Psoas muscle (tissue), 7 donors: ENCODE measurements at regions not wholly inside any gene's neighbourhood (a gene's known extent, or its start where the extent isn't known, plus 50 kb on each side); places are given as distances from the start of the nearest gene placed in this dataset.

Experiments used
- ATAC-seq, 4 donors: fragments of 200-7000 bp; cut with Tn5 transposase; one replicate each; pipeline ENCODE4 v1.9.1; 2020; ENCODE audit warnings: moderate library complexity in 3 of 4, mild to moderate bottlenecking in 2 of 4
- DNase-seq, 2 donors: peaks; one replicate each; pipeline ENCODE4 v3.0.0-alpha.2; 2020
- H3K27ac ChIP-seq: fragments of 200-600 bp; one replicate; pipeline ENCODE4 v1.8.0; 2022
- H3K27me3 ChIP-seq, 3 donors: fragments of 200-600 bp in 1 of 3; one replicate each; pipeline versions ENCODE4 v1.6.1 to v1.8.0; 2013 to 2022; ENCODE audit warnings: low read length in 2 of 3, mild to moderate bottlenecking in 2 of 3, moderate library complexity in 1 of 3; ENCODE audit not compliant: insufficient read depth in 3 of 3
- H3K36me3 ChIP-seq, 2 donors: fragments of 200-600 bp in 1 of 2; one replicate each; pipeline versions ENCODE4 v1.6.1 to v1.8.0; 2013 to 2022; ENCODE audit warnings: low read depth in 1 of 2, mild to moderate bottlenecking in 1 of 2, moderate library complexity in 1 of 2; ENCODE audit not compliant: insufficient read depth in 1 of 2
- H3K4me1 ChIP-seq: fragments of 200-600 bp; one replicate; pipeline ENCODE4 v1.8.0; 2022
- H3K4me3 ChIP-seq: fragments of 200-600 bp; one replicate; pipeline ENCODE4 v1.8.0; 2022; ENCODE audit warnings: mild to moderate bottlenecking
- H3K9me3 ChIP-seq: fragments of 200-600 bp; one replicate; pipeline ENCODE4 v1.8.0; 2022
- WGBS, 3 donors: extraction: QIAGEN DNeasy Blood & Tissue Kit; methylation state at CpG; one replicate each; pipeline versions ENCODE4 v1.1.6 to v1.1.7; 2013; 5-methylcytosine and 5-hydroxymethylcytosine counted together
- intact Hi-C, 2 donors: fragments of 100-400 bp; cut with DNase I; formaldehyde crosslinking; loops; one replicate each; pipeline versions ENCODE4 v1.11.0 to v1.14.2; 2022
- TF ChIP-seq, protein P1 (sequence below): fragments of 200-600 bp; IDR thresholded peaks from one replicate; pipeline ENCODE4 v1.8.0; 2022; ENCODE audit warnings: antibody characterized with exemption
- donor health status: healthy with polysubstance abuse.
- donor health status: DM: no; HTN: no; CAD: no; lungs with moderate emphysema.
- donor health status: Bipolar disorder and iron deficiency.
- donor health status: healthy.
- donor health status: DM: yes; HTN: yes; CAD: no.
- donor health status: DM: no; HTN: no; CAD: no.
- donor health status: DM: yes; HTN: yes; CAD: no.

GRCh38 chr17:77291591-77292386 is 151.0 kb downstream of the SEC14L1 start:
- 96 to 97% (median 96%) methylated on average over 18 of the region's 18 CpGs for WGBS, 3 donors

DNA sequence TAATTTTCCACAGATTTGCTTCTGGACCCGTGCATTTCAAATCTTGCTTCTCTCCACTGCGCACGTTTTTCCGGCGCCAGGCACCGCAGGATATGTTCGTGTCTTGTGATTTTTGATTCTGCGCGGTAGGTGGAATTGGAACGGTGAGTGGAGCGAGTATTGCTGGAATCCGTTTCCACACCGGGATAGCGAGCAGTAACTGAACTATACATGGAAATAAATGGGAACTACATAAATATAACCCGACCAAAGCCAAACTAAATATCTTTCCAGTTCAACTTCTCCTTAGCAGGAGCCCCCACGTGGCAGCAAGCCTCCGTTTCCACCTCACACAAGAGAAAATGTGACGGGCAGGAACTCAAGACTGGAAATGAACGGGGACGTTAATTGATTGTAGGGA is 154.0 kb downstream of the SEC14L1 start:
- no peak overlapping the region for H3K4me3 ChIP-seq
- no peak for ATAC-seq
- intact Hi-C loops: no loop called here

More at GRCh38 chr17:77291591-77292386, 151.0 kb downstream of the SEC14L1 start:
- Histone ChIP-seq H3K9me3 (no peaks in the 10 kb centered on the region), H3K4me1 (peaks cover 12% of the 10 kb centered on the region), H3K27ac (no peak overlapping the region), H3K4me3 (no peak overlapping the region), H3K27me3 (no peaks in the 10 kb centered on the region), H3K36me3 (peaks cover 0 to 13% of the 10 kb centered on the region in 2 donors)
- no peak for DNase-seq
- ATAC-seq: no peak
- TF ChIP-seq, protein P1, sequence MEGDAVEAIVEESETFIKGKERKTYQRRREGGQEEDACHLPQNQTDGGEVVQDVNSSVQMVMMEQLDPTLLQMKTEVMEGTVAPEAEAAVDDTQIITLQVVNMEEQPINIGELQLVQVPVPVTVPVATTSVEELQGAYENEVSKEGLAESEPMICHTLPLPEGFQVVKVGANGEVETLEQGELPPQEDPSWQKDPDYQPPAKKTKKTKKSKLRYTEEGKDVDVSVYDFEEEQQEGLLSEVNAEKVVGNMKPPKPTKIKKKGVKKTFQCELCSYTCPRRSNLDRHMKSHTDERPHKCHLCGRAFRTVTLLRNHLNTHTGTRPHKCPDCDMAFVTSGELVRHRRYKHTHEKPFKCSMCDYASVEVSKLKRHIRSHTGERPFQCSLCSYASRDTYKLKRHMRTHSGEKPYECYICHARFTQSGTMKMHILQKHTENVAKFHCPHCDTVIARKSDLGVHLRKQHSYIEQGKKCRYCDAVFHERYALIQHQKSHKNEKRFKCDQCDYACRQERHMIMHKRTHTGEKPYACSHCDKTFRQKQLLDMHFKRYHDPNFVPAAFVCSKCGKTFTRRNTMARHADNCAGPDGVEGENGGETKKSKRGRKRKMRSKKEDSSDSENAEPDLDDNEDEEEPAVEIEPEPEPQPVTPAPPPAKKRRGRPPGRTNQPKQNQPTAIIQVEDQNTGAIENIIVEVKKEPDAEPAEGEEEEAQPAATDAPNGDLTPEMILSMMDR: no peak
- intact Hi-C loops: no loop called here

GRCh38 chr17:77295241-77295853 is 154.6 kb downstream of the SEC14L1 start:
- intact Hi-C loops: no loop called here
- DNase-seq: no peak

More for the DNA sequence above, 154.0 kb downstream of the SEC14L1 start:
- Histone ChIP-seq H3K36me3 (peaks cover 0 to 13% of the 10 kb centered on the region in 2 donors), H3K27ac (no peak overlapping the region), H3K27me3 (no peaks in the 10 kb centered on the region), H3K4me1 (peaks cover 3% of the 10 kb centered on the region), H3K9me3 (peaks cover 5% of the 10 kb centered on the region)
- 92% methylated on average over 20 of the region's 20 CpGs for WGBS, 3 donors
- DNase-seq: no peak
- TF ChIP-seq, protein P1: no peak

GRCh38 chr17:77296769-77297409 is 156.1 kb downstream of the SEC14L1 start:
- H3K27me3 ChIP-seq: no peaks in the 10 kb centered on the region
- H3K36me3 ChIP-seq: peaks cover 0 to 13% of the 10 kb centered on the region in 2 donors
- no peak overlapping the region for H3K27ac ChIP-seq
- no peak for ATAC-seq
- WGBS, 3 donors: 94 to 97% (median 97%) methylated on average over 6 of the region's 6 CpGs
- intact Hi-C loops: no loop called here
- H3K4me1 ChIP-seq: no peaks in the 10 kb centered on the region
- no peak for DNase-seq
- peaks cover 5% of the 10 kb centered on the region for H3K9me3 ChIP-seq
- H3K4me3 ChIP-seq: no peak overlapping the region
- TF ChIP-seq, protein P1: no peak

More at GRCh38 chr17:77295241-77295853, 154.6 kb downstream of the SEC14L1 start:
- H3K4me3 ChIP-seq: no peak overlapping the region
- peaks cover 0 to 13% of the 10 kb centered on the region in 2 donors for H3K36me3 ChIP-seq
- no peak overlapping the region for H3K27ac ChIP-seq
- TF ChIP-seq, protein P1: no peak
- no peak for ATAC-seq
- no peaks in the 10 kb centered on the region for H3K4me1 ChIP-seq
- no peaks in the 10 kb centered on the region for H3K27me3 ChIP-seq
- WGBS, 3 donors: 66 to 72% (median 70%) methylated on average over 10 to 12 of the region's 12 CpGs
- peaks cover 5% of the 10 kb centered on the region for H3K9me3 ChIP-seq
